Duodenal mucosa (tissue), 2 donors: ENCODE measurements at regions not wholly inside any gene's neighbourhood (a gene's known extent, or its start where the extent isn't known, plus 50 kb on each side); places are given as distances from the start of the nearest gene placed in this dataset.

ENCODE experiments used
- H3K27ac ChIP-seq: one replicate; pipeline ENCODE4 v1.7.0; 2013; ENCODE audit warnings: low read depth, low read length
- H3K27me3 ChIP-seq, 2 donors: one replicate each; pipeline ENCODE4 v1.7.0; 2013; ENCODE audit warnings: low read length in 2 of 2, control low read depth in 1 of 2; ENCODE audit not compliant: insufficient read depth in 2 of 2, control insufficient read depth in 1 of 2
- H3K36me3 ChIP-seq, 2 donors: one replicate each; pipeline ENCODE4 v1.7.0; 2013; ENCODE audit warnings: low read length in 2 of 2, control low read depth in 1 of 2; ENCODE audit not compliant: insufficient read depth in 2 of 2, control insufficient read depth in 1 of 2
- H3K4me1 ChIP-seq, 2 donors: one replicate each; pipeline ENCODE4 v1.7.0; 2013; ENCODE audit warnings: low read length in 2 of 2, control low read depth in 1 of 2; ENCODE audit not compliant: insufficient read depth in 2 of 2, control insufficient read depth in 1 of 2
- H3K4me3 ChIP-seq, 2 donors: one replicate each; pipeline ENCODE4 v1.7.0; 2013; ENCODE audit warnings: low read length in 2 of 2, low read depth in 1 of 2
- H3K9ac ChIP-seq, 2 donors: one replicate each; pipeline ENCODE4 v1.7.0; 2013; ENCODE audit warnings: low read length in 2 of 2, low read depth in 1 of 2
- H3K9me3 ChIP-seq, 2 donors: one replicate each; pipeline ENCODE4 v1.7.0; 2013; ENCODE audit warnings: low read length in 2 of 2, control low read depth in 1 of 2; ENCODE audit not compliant: control insufficient read depth in 1 of 2

- Histone ChIP-seq H3K9me3 (no peaks in the 10 kb centered on the region), H3K27me3 (no peaks in the 10 kb centered on the region), H3K9ac (no peak overlapping the region), H3K4me1 (no peaks in the 10 kb centered on the region), H3K4me3 (no peak overlapping the region), H3K36me3 (no peaks in the 10 kb centered on the region), H3K27ac (no peak overlapping the region)
Observed at GRCh38 chr6:145069966-145070365, 665.4 kb downstream of the EPM2A start.

GRCh38 chr6:145070791-145071190, 664.5 kb downstream of the EPM2A start:
- H3K27ac ChIP-seq = no peak overlapping the region
- H3K4me3 ChIP-seq = no peak overlapping the region
- no peaks in the 10 kb centered on the region for H3K36me3 ChIP-seq
- H3K4me1 ChIP-seq = no peaks in the 10 kb centered on the region
- H3K9ac ChIP-seq = no peak overlapping the region
- H3K9me3 ChIP-seq = no peaks in the 10 kb centered on the region
- no peaks in the 10 kb centered on the region for H3K27me3 ChIP-seq

GRCh38 chr6:145071836-145072235, 663.5 kb downstream of the EPM2A start:
- H3K36me3 ChIP-seq = no peaks in the 10 kb centered on the region
- H3K27me3 ChIP-seq = no peaks in the 10 kb centered on the region
- no peak overlapping the region for H3K4me3 ChIP-seq
- H3K4me1 ChIP-seq = no peaks in the 10 kb centered on the region
- H3K9me3 ChIP-seq = no peaks in the 10 kb centered on the region
- no peak overlapping the region for H3K27ac ChIP-seq
- no peak overlapping the region for H3K9ac ChIP-seq

GRCh38 chr6:145073811-145074210, 661.5 kb downstream of the EPM2A start:
- Histone ChIP-seq H3K4me1 (no peaks in the 10 kb centered on the region), H3K27me3 (no peaks in the 10 kb centered on the region), H3K4me3 (no peak overlapping the region), H3K9ac (no peak overlapping the region), H3K27ac (no peak overlapping the region), H3K9me3 (no peaks in the 10 kb centered on the region), H3K36me3 (no peaks in the 10 kb centered on the region)

- no peak overlapping the region for H3K27ac ChIP-seq
- no peak overlapping the region for H3K9ac ChIP-seq
- H3K4me3 ChIP-seq = no peak overlapping the region
- no peaks in the 10 kb centered on the region for H3K4me1 ChIP-seq
- no peaks in the 10 kb centered on the region for H3K9me3 ChIP-seq
- H3K27me3 ChIP-seq = no peaks in the 10 kb centered on the region
- H3K36me3 ChIP-seq = no peaks in the 10 kb centered on the region
Observed at GRCh38 chr6:145074805-145075204, 660.5 kb downstream of the EPM2A start.

- H3K9ac ChIP-seq = no peak overlapping the region
- no peaks in the 10 kb centered on the region for H3K36me3 ChIP-seq
- H3K9me3 ChIP-seq = no peaks in the 10 kb centered on the region
- no peak overlapping the region for H3K4me3 ChIP-seq
- H3K4me1 ChIP-seq = no peaks in the 10 kb centered on the region
- no peaks in the 10 kb centered on the region for H3K27me3 ChIP-seq
- no peak overlapping the region for H3K27ac ChIP-seq
Observed at GRCh38 chr6:145075425-145075824, 659.9 kb downstream of the EPM2A start.

- no peaks in the 10 kb centered on the region for H3K9me3 ChIP-seq
- no peaks in the 10 kb centered on the region for H3K4me1 ChIP-seq
- no peak overlapping the region for H3K4me3 ChIP-seq
- no peak overlapping the region for H3K9ac ChIP-seq
- H3K27ac ChIP-seq = no peak overlapping the region
- H3K36me3 ChIP-seq = no peaks in the 10 kb centered on the region
- H3K27me3 ChIP-seq = no peaks in the 10 kb centered on the region
Observed at GRCh38 chr6:145076115-145076841, 659.0 kb downstream of the EPM2A start.

- Histone ChIP-seq H3K27ac (no peak overlapping the region), H3K4me1 (no peaks in the 10 kb centered on the region), H3K27me3 (no peaks in the 10 kb centered on the region), H3K9me3 (no peaks in the 10 kb centered on the region), H3K9ac (no peak overlapping the region), H3K4me3 (no peak overlapping the region), H3K36me3 (no peaks in the 10 kb centered on the region)
Observed at GRCh38 chr6:145077382-145077781, 657.9 kb downstream of the EPM2A start.

GRCh38 chr6:145080651-145081050, 654.7 kb downstream of the EPM2A start:
- no peaks in the 10 kb centered on the region for H3K4me1 ChIP-seq
- H3K36me3 ChIP-seq = no peaks in the 10 kb centered on the region
- H3K27ac ChIP-seq = no peak overlapping the region
- no peak overlapping the region for H3K9ac ChIP-seq
- H3K27me3 ChIP-seq = no peaks in the 10 kb centered on the region
- no peak overlapping the region for H3K4me3 ChIP-seq
- no peaks in the 10 kb centered on the region for H3K9me3 ChIP-seq

- no peaks in the 10 kb centered on the region for H3K36me3 ChIP-seq
- H3K4me1 ChIP-seq = no peaks in the 10 kb centered on the region
- no peak overlapping the region for H3K27ac ChIP-seq
- H3K4me3 ChIP-seq = no peak overlapping the region
- no peaks in the 10 kb centered on the region for H3K27me3 ChIP-seq
- no peaks in the 10 kb centered on the region for H3K9me3 ChIP-seq
- H3K9ac ChIP-seq = no peak overlapping the region
Observed at GRCh38 chr6:145081677-145082076, 653.6 kb downstream of the EPM2A start.

GRCh38 chr6:145082359-145082758, 653.0 kb downstream of the EPM2A start:
- Histone ChIP-seq H3K4me3 (no peak overlapping the region), H3K9me3 (no peaks in the 10 kb centered on the region), H3K36me3 (no peaks in the 10 kb centered on the region), H3K27ac (no peak overlapping the region), H3K4me1 (no peaks in the 10 kb centered on the region), H3K27me3 (no peaks in the 10 kb centered on the region), H3K9ac (no peak overlapping the region)
